AG08396 (cell line): ENCODE measurements at regions not wholly inside any gene's neighbourhood (a gene's known extent, or its start where the extent isn't known, plus 50 kb on each side); places are given as distances from the start of the nearest gene placed in this dataset.

Experiments used
- DNase-seq: peaks from one replicate; pipeline ENCODE4 v3.0.0; 2012; ENCODE audit warnings: low spot score, mixed read lengths

GRCh38 chr11:69999721-70000120, 78.4 kb upstream of the ANO1 start:
- no peak for DNase-seq

GRCh38 chr11:70000228-70000627, 77.9 kb upstream of the ANO1 start:
- no peak for DNase-seq

- DNase-seq: no peak
Observed at GRCh38 chr11:70001246-70001645, 76.9 kb upstream of the ANO1 start.

GRCh38 chr11:70002433-70002832, 75.7 kb upstream of the ANO1 start:
- DNase-seq: no peak

- peak; percentile 87 for DNase-seq
Observed at GRCh38 chr11:70005107-70005818, 72.9 kb upstream of the ANO1 start.

- DNase-seq: no peak
Observed at GRCh38 chr11:70007796-70008195, 70.3 kb upstream of the ANO1 start.

- no peak for DNase-seq
Observed at GRCh38 chr11:70010774-70011173, 67.3 kb upstream of the ANO1 start.

GRCh38 chr11:70012134-70012733, 65.9 kb upstream of the ANO1 start:
- DNase-seq: no peak

GRCh38 chr11:70014291-70014690, 63.8 kb upstream of the ANO1 start:
- no peak for DNase-seq

GRCh38 chr11:70016666-70017367, 61.3 kb upstream of the ANO1 start:
- DNase-seq: peak; percentile 42

- DNase-seq: no peak
Observed at GRCh38 chr11:70018816-70019215, 59.3 kb upstream of the ANO1 start.

- DNase-seq: no peak
Observed at GRCh38 chr11:70019576-70020011, 58.5 kb upstream of the ANO1 start.

- DNase-seq: no peak
Observed at GRCh38 chr11:70020336-70021214, 57.5 kb upstream of the ANO1 start.

GRCh38 chr11:70021586-70021985, 56.5 kb upstream of the ANO1 start:
- DNase-seq: no peak

GRCh38 chr11:70024036-70024772, 53.9 kb upstream of the ANO1 start:
- DNase-seq: no peak

GRCh38 chr11:70024773-70025045, 53.4 kb upstream of the ANO1 start:
- no peak for DNase-seq

- no peak for DNase-seq
Observed at GRCh38 chr11:70025308-70025707, 52.8 kb upstream of the ANO1 start.

- DNase-seq: no peak
Observed at GRCh38 chr11:70026012-70026411, 52.1 kb upstream of the ANO1 start.

GRCh38 chr11:70026726-70027125, 51.4 kb upstream of the ANO1 start:
- DNase-seq: no peak

- no peak for DNase-seq
Observed at GRCh38 chr11:70027451-70027850, 50.7 kb upstream of the ANO1 start.

GRCh38 chr11:70028147-70028855, 49.8 kb upstream of the ANO1 start:
- DNase-seq: no peak
